ENCODE measurements at regions not wholly inside any gene's neighbourhood (a gene's known extent, or its start where the extent isn't known, plus 50 kb on each side); places are given as distances from the start of the nearest gene placed in this dataset.

DNA sequence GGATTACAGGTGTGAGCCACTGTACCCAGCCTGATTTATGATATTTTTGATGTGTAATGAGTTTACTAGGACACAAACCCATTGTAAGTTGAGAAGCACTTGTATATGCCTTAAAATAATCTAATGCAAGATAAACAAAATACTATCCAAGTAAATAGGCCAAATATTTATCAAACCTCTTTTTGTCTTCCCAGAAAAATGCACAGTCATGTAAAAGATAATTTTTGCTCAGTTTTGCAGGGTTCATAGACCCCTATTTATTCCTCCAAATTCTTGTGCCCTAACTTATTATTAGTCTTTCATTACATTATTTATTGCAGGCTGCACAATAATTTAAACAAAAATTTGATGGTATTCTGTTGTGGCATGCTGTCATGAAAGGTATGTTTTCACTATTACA, 1290.7 kb downstream of the STIM2 start:
- TF ChIP-seq, protein P1, sequence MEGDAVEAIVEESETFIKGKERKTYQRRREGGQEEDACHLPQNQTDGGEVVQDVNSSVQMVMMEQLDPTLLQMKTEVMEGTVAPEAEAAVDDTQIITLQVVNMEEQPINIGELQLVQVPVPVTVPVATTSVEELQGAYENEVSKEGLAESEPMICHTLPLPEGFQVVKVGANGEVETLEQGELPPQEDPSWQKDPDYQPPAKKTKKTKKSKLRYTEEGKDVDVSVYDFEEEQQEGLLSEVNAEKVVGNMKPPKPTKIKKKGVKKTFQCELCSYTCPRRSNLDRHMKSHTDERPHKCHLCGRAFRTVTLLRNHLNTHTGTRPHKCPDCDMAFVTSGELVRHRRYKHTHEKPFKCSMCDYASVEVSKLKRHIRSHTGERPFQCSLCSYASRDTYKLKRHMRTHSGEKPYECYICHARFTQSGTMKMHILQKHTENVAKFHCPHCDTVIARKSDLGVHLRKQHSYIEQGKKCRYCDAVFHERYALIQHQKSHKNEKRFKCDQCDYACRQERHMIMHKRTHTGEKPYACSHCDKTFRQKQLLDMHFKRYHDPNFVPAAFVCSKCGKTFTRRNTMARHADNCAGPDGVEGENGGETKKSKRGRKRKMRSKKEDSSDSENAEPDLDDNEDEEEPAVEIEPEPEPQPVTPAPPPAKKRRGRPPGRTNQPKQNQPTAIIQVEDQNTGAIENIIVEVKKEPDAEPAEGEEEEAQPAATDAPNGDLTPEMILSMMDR (IDR thresholded peaks at IDR 0.05): no peak
- no peak for TF ChIP-seq POLR2A (IDR thresholded peaks at IDR 0.05)

Data from body of pancreas (tissue), 4 donors.